ENCODE measurements at regions not wholly inside any gene's neighbourhood (a gene's known extent, or its start where the extent isn't known, plus 50 kb on each side); places are given as distances from the start of the nearest gene placed in this dataset.

GRCh38 chr22:47569389-47570299 is 807.2 kb downstream of the TBC1D22A start:
- Histone ChIP-seq H3K36me3 (ENCODE audit: control insufficient read depth, insufficient read depth, low read length) (no peaks in the 10 kb centered on the region), H3K4me3 (ENCODE audit: low read depth in 2 of 2, low read length in 2 of 2) (no peak overlapping the region), H3K4me1 (ENCODE audit: control insufficient read depth, insufficient read depth, low read length) (no peaks in the 10 kb centered on the region), H3K9me3 (ENCODE audit: control insufficient read depth, insufficient read depth, low read depth, low read length) (no peaks in the 10 kb centered on the region), H3K27ac (ENCODE audit: low read length) (no peak overlapping the region), H3K27me3 (ENCODE audit: control insufficient read depth, insufficient read depth, low read length) (no peaks in the 10 kb centered on the region)
- DNase-seq (ENCODE audit: low read depth, low spot score), result no peak
- TF ChIP-seq REST (IDR thresholded peaks at IDR 0.05; ENCODE audit: insufficient read depth in 1 of 2, low read depth in 2 of 2, low read length in 1 of 2), result no peak
- no peak for TF ChIP-seq SIN3A (IDR thresholded peaks at IDR 0.05; ENCODE audit: borderline replicate concordance, insufficient read depth, low read depth, low read length)
- no peak for TF ChIP-seq CTCF (IDR thresholded peaks at IDR 0.05)
- in situ Hi-C loops (cut with HindIII; ENCODE audit: low pct_unique_long_range_greater_than_20kb, low sequenced_read_pairs) (no loop called here), intact Hi-C loops (cut with micrococcal nuclease; ENCODE audit: unreplicated experiment) (no loop called here)
- ATAC-seq, result no peak
- BruUV-seq (replicated peaks), result no TSS peak
- ChIA-PET CTCF (no interaction called here), POLR2A (no interaction called here)

- no peaks in the 10 kb centered on the region for H3K4me1 ChIP-seq (ENCODE audit: control insufficient read depth, insufficient read depth, low read length)
- no TSS peak for BruUV-seq (replicated peaks)
- POLR2A ChIA-PET, result no interaction called here
- no peak for DNase-seq (ENCODE audit: low read depth, low spot score)
- H3K27me3 ChIP-seq (ENCODE audit: control insufficient read depth, insufficient read depth, low read length), result no peaks in the 10 kb centered on the region
- in situ Hi-C loops (cut with HindIII; ENCODE audit: low pct_unique_long_range_greater_than_20kb, low sequenced_read_pairs), result no loop called here
- no peaks in the 10 kb centered on the region for H3K9me3 ChIP-seq (ENCODE audit: control insufficient read depth, insufficient read depth, low read depth, low read length)
- intact Hi-C loops (cut with micrococcal nuclease; ENCODE audit: unreplicated experiment), result no loop called here
- H3K27ac ChIP-seq (ENCODE audit: low read length), result no peak overlapping the region
- no peak overlapping the region for H3K4me3 ChIP-seq (ENCODE audit: low read depth in 2 of 2, low read length in 2 of 2)
- CTCF ChIA-PET, result no interaction called here
- ATAC-seq, result no peak
- no peak for TF ChIP-seq TCF7L2 (IDR thresholded peaks at IDR 0.05; ENCODE audit: low read depth, low read length)
- TF ChIP-seq CTCF (IDR thresholded peaks at IDR 0.05), result no peak
- TF ChIP-seq SIN3A (IDR thresholded peaks at IDR 0.05; ENCODE audit: borderline replicate concordance, insufficient read depth, low read depth, low read length), result no peak
- TF ChIP-seq POLR2AphosphoS5 (IDR thresholded peaks at IDR 0.05; ENCODE audit: low read depth, low read length), result no peak
- no peak for TF ChIP-seq REST (IDR thresholded peaks at IDR 0.05; ENCODE audit: insufficient read depth in 1 of 2, low read depth in 2 of 2, low read length in 1 of 2)
- H3K36me3 ChIP-seq (ENCODE audit: control insufficient read depth, insufficient read depth, low read length), result no peaks in the 10 kb centered on the region
These were observed 806.2 kb downstream of the TBC1D22A start for GRCh38 chr22:47568700-47569099.

All from Panc1 (cell line).